B cell (primary cell): ENCODE measurements at regions not wholly inside any gene's neighbourhood (a gene's known extent, or its start where the extent isn't known, plus 50 kb on each side); places are given as distances from the start of the nearest gene placed in this dataset.

Experiments used
- ATAC-seq: fragments of 200-7000 bp; cut with Tn5 transposase; one replicate; pipeline ENCODE4 v1.10.0; 2021; ENCODE audit warnings: low read depth, mild to moderate bottlenecking, moderate number of reproducible peaks, moderate library complexity
- CTCF ChIA-PET: fragments of 350-600 bp; sonication (Branson Sonifier 250); formaldehyde crosslinking; loops from one replicate; lab custom pipeline; 2021; ENCODE audit warnings: antibody characterized with exemption, inconsistent platforms; lab: Charles Lee
- POLR2A ChIA-PET: fragments of 350-600 bp; sonication (Branson Sonifier 250); formaldehyde crosslinking; loops from one replicate; lab custom pipeline; 2021; ENCODE audit warnings: antibody characterized with exemption; lab: Charles Lee
- DNase-seq: peaks from one replicate; pipeline ENCODE4 v3.0.0; 2013
- H2AFZ ChIP-seq: 2 replicates; pipeline ENCODE4 v1.6.1; 2012; ENCODE audit warnings: mild to moderate bottlenecking, low read depth, low read length; ENCODE audit not compliant: insufficient read depth, poor library complexity, severe bottlenecking
- H3K27ac ChIP-seq, 2 donors: 1 replicate in 1 of 2; 2 replicates in 1 of 2; pipeline ENCODE4 v1.5.1; 2012 to 2013; ENCODE audit warnings: low read length in 2 of 2, mild to moderate bottlenecking in 2 of 2, moderate library complexity in 1 of 2
- H3K27me3 ChIP-seq, 4 experiments: fragments of 200-600 bp in 1 of 4; sonication (generic) in 1 of 4; replicated peaks in 1 of 4; 1 replicate in 2 of 4; 2 replicates in 2 of 4; pipeline versions ENCODE4 v1.6.1 to v1.7.0; 2013 to 2016; ENCODE audit warnings: low read length in 3 of 4, mild to moderate bottlenecking in 2 of 4, mixed read lengths in 1 of 4, moderate library complexity in 1 of 4; ENCODE audit not compliant: insufficient read depth in 4 of 4, control insufficient read depth in 3 of 4; ENCODE audit errors: control extremely low read depth in 1 of 4
- H3K36me3 ChIP-seq, 2 experiments: replicated peaks in 1 of 2; 1 replicate in 1 of 2; 2 replicates in 1 of 2; pipeline versions ENCODE4 v1.6.1 to v1.7.1; 2013; ENCODE audit warnings: low read length in 1 of 2; ENCODE audit not compliant: insufficient read depth in 2 of 2, control insufficient read depth in 1 of 2; ENCODE audit errors: control extremely low read depth in 1 of 2, extremely low read depth in 1 of 2
- H3K4me1 ChIP-seq, 2 donors: fragments of 200-600 bp in 1 of 2; sonication (generic) in 1 of 2; 1 replicate in 1 of 2; 2 replicates in 1 of 2; pipeline versions ENCODE4 v1.5.1 to v1.6.1; 2013 to 2017; ENCODE audit warnings: low read length in 2 of 2; ENCODE audit not compliant: control insufficient read depth in 2 of 2, insufficient read depth in 2 of 2
- H3K4me2 ChIP-seq: replicated peaks from 2 replicates; pipeline ENCODE3; 2012; ENCODE audit warnings: mild to moderate bottlenecking, low read depth, low read length; ENCODE audit not compliant: poor library complexity, severe bottlenecking
- H3K4me3 ChIP-seq, 5 experiments: fragments of 200-600 bp in 1 of 5; sonication (generic) in 1 of 5; 1 replicate in 3 of 5; 2 replicates in 2 of 5; pipeline versions ENCODE4 v1.5.1 to v1.7.0; 2011 to 2016; ENCODE audit warnings: low read length in 4 of 5, mild to moderate bottlenecking in 4 of 5, low read depth in 2 of 5, control low read depth in 1 of 5, moderate library complexity in 1 of 5; ENCODE audit not compliant: insufficient read depth in 1 of 5; ENCODE audit errors: control extremely low read depth in 1 of 5, extremely low read depth in 1 of 5
- H3K79me2 ChIP-seq: fragments of 200-600 bp; sonication (generic); one replicate; pipeline ENCODE4 v1.6.0; 2016; ENCODE audit warnings: low read length; ENCODE audit not compliant: control insufficient read depth, insufficient read depth
- H3K9ac ChIP-seq: fragments of 200-600 bp; sonication (generic); 2 replicates; pipeline ENCODE4 v1.6.1; 2017; ENCODE audit warnings: mild to moderate bottlenecking, low read length, moderate library complexity
- H3K9me3 ChIP-seq, 3 donors: one replicate each; pipeline versions ENCODE4 v1.6.1 to v1.7.1; 2013; ENCODE audit warnings: low read length in 2 of 3; ENCODE audit not compliant: control insufficient read depth in 2 of 3, insufficient read depth in 1 of 3; ENCODE audit errors: control extremely low read depth in 1 of 3
- H4K20me1 ChIP-seq: 2 replicates; pipeline ENCODE4 v1.6.0; 2012; ENCODE audit warnings: mild to moderate bottlenecking, low read length; ENCODE audit not compliant: insufficient read depth, control insufficient read depth, poor library complexity, severe bottlenecking
- H3K27ac Mint-ChIP-seq: one replicate; pipeline ENCODE4 v1.8.0; 2021; ENCODE audit warnings: mixed read lengths
- H3K27me3 Mint-ChIP-seq: one replicate; pipeline ENCODE4 v1.8.0; 2021; ENCODE audit warnings: mixed read lengths
- H3K4me1 Mint-ChIP-seq: one replicate; pipeline ENCODE4 v1.8.0; 2021; ENCODE audit warnings: mixed read lengths
- H3K4me3 Mint-ChIP-seq: one replicate; pipeline ENCODE4 v1.8.0; 2021; ENCODE audit warnings: mixed read lengths
- H3K9me3 Mint-ChIP-seq: one replicate; pipeline ENCODE4 v1.8.0; 2022; ENCODE audit warnings: mixed read lengths; ENCODE audit not compliant: insufficient read depth
- EZH2 ChIP-seq: IDR thresholded peaks from 2 replicates; pipeline ENCODE4 v1.6.1; 2012; ENCODE audit warnings: borderline replicate concordance, low read depth, mild to moderate bottlenecking, moderate library complexity, low read length; ENCODE audit not compliant: insufficient read depth, poor library complexity, severe bottlenecking
- WGBS: methylation state at CpG from one replicate; pipeline ENCODE4 v1.1.5; 2013; ENCODE audit warnings: missing lambda C conversion rate; ENCODE audit not compliant: insufficient coverage; 5-methylcytosine and 5-hydroxymethylcytosine counted together
- intact Hi-C: fragments of 100-400 bp; cut with micrococcal nuclease; formaldehyde crosslinking; loops from one replicate; pipeline ENCODE4 v1.10.0; 2022
- TF ChIP-seq, protein P1 (sequence below): fragments of 200-600 bp; IDR thresholded peaks from one replicate; pipeline ENCODE4 v1.8.0; 2022; ENCODE audit warnings: antibody characterized with exemption, mild to moderate bottlenecking

DNA sequence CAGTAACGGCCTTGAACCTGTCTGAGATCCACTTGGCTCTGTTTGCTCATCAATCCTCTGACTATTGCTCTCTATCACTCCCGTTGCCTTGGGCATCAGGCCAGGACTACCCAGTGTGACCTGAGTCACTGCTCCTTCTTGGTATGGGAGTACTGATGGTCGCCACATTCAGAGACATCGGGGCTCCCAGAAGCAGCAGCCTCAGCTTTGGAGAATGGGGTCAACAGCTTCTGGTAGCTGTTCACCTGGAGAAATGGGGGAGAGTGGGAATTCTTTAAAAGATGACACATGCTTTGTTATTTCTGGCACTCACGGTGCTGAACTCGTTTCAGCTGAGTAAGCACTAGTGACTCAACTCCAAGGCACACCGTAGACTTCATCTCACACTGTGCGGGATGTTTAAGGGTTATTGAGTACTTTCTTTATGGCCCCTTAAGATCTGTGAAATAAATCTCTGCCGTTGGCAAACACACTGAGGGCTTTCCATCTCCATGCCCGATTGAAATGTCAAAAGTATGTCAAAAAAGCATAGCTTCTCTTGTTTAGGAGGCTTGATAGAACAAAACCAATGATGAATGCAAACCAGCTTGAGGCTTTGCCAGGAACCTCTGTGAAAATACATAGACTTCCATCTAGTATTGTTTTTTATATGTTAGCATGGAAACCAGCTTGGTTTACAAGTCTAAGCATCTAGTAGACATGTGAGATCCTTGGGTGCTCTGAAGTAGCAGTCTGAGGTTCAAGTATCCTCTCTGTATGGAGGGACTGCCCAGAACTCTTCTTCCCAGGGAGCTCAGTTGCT, 333.1 kb downstream of the CXCL12 start:
- 92% methylated on average over 4 of the region's 10 CpGs for WGBS

DNA sequence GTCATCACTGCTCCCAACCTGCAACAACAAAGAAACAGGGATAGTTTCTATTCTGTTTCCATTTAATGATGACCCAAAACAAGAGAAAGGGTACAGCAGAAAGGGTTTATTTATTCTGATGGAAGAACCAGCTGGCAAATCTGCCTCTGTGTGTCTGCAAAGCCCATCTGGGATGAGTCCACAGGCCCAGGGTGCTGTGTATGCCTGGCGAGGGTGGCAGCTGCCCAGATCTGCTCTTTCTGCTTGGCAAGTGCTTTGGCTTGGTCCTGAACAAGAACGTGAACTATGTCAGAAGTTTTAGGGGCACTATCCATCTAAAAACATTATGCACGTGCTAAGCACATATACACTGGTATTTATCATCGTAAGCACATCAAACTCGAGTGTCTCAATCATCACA, 333.8 kb downstream of the CXCL12 start:
- Histone ChIP-seq H3K36me3 (no peaks in the 10 kb centered on the region), H3K9me3 (peaks cover 0 to 11% (median 0%) of the 10 kb centered on the region in 3 donors), H3K4me3 (no peak overlapping the region), H3K27ac (no peak overlapping the region), H3K9ac (no peak overlapping the region), H4K20me1 (no peaks in the 10 kb centered on the region), H3K4me1 (no peaks in the 10 kb centered on the region), H2AFZ (no peak overlapping the region), H3K27me3 (no peaks in the 10 kb centered on the region), H3K4me2 (no peak overlapping the region), H3K79me2 (no peaks in the 10 kb centered on the region)
- ChIA-PET CTCF (no interaction called here), POLR2A (no interaction called here)
- DNase-seq (no peak), ATAC-seq (no peak)
- H3K4me3 Mint-ChIP-seq = no peak overlapping the region
- TF ChIP-seq EZH2 = no peak
- TF ChIP-seq, protein P1, sequence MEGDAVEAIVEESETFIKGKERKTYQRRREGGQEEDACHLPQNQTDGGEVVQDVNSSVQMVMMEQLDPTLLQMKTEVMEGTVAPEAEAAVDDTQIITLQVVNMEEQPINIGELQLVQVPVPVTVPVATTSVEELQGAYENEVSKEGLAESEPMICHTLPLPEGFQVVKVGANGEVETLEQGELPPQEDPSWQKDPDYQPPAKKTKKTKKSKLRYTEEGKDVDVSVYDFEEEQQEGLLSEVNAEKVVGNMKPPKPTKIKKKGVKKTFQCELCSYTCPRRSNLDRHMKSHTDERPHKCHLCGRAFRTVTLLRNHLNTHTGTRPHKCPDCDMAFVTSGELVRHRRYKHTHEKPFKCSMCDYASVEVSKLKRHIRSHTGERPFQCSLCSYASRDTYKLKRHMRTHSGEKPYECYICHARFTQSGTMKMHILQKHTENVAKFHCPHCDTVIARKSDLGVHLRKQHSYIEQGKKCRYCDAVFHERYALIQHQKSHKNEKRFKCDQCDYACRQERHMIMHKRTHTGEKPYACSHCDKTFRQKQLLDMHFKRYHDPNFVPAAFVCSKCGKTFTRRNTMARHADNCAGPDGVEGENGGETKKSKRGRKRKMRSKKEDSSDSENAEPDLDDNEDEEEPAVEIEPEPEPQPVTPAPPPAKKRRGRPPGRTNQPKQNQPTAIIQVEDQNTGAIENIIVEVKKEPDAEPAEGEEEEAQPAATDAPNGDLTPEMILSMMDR = no peak
- H3K27me3 Mint-ChIP-seq = peaks cover 5% of the 10 kb centered on the region
- H3K27ac Mint-ChIP-seq = no peak overlapping the region
- intact Hi-C loops = no loop called here
- H3K4me1 Mint-ChIP-seq = no peaks in the 10 kb centered on the region
- no peaks in the 10 kb centered on the region for H3K9me3 Mint-ChIP-seq
- 89% methylated on average over 2 of the region's 5 CpGs for WGBS

More for the DNA sequence above, 333.1 kb downstream of the CXCL12 start:
- no peak for TF ChIP-seq EZH2
- TF ChIP-seq, protein P1 = no peak
- intact Hi-C loops = no loop called here
- no peaks in the 10 kb centered on the region for H3K36me3 ChIP-seq
- H3K27me3 ChIP-seq = no peaks in the 10 kb centered on the region
- Mint-ChIP-seq H3K27ac (no peak overlapping the region), H3K9me3 (no peaks in the 10 kb centered on the region), H3K27me3 (peaks cover 5% of the 10 kb centered on the region), H3K4me1 (no peaks in the 10 kb centered on the region), H3K4me3 (no peak overlapping the region)
- H3K4me1 ChIP-seq = no peaks in the 10 kb centered on the region
- ChIA-PET POLR2A (no interaction called here), CTCF (no interaction called here)
- H3K27ac ChIP-seq = no peak overlapping the region
- no peaks in the 10 kb centered on the region for H4K20me1 ChIP-seq
- peaks cover 0 to 13% (median 0%) of the 10 kb centered on the region in 3 donors for H3K9me3 ChIP-seq
- H3K79me2 ChIP-seq = no peaks in the 10 kb centered on the region
- H3K4me3 ChIP-seq = no peak overlapping the region
- H3K9ac ChIP-seq = no peak overlapping the region
- no peak overlapping the region for H3K4me2 ChIP-seq
- ATAC-seq = no peak
- no peak for DNase-seq
- no peak overlapping the region for H2AFZ ChIP-seq
